HK-2 (cell line): ENCODE measurements at regions not wholly inside any gene's neighbourhood (a gene's known extent, or its start where the extent isn't known, plus 50 kb on each side); places are given as distances from the start of the nearest gene placed in this dataset.
"Not testable (repeated sequence)": the region's sequence is repeated elsewhere in the genome, so short reads cannot be mapped to it uniquely, and the experiment has no call there.

ENCODE experiments used
- DNase-seq: peaks from one replicate; pipeline ENCODE4 v3.0.0-alpha.2; 2018; ENCODE audit not compliant: unreplicated experiment

- DNase-seq, result no peak
These were observed 1620.9 kb downstream of the STIM2 start for GRCh38 chr4:28481565-28481964.

DNA sequence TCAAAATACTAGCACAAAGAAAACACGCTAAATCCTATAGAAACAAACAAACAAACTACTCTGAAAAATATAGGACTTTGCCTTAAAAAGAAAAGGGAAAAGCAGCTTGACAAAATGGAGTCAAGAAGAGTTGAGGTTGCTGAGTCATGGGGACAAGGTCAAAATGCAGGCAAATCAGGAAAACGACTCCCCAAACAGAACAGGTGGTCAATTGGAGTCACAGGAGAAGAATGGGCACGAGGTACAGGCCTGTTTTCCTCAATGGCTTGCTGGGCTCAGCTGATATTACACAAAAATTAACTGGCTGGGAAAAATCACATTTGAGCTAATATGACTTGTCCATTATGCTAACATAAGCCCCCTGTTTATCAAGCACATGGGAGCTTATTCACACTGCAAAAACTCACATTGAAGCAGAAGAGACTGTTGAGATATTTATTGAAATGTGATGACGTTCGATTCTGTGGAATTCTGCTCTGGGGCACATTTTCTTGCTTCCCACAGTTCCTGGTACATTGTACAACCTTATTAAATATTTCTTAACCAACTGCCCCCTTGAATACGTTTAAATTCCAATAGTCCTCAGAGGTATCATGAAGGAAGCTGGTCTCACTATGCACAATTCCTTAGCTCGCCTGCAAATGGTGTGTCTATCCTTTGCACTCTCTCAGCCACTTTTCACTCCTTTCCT lies 1622.1 kb downstream of the STIM2 start:
- DNase-seq, result no peak

DNA sequence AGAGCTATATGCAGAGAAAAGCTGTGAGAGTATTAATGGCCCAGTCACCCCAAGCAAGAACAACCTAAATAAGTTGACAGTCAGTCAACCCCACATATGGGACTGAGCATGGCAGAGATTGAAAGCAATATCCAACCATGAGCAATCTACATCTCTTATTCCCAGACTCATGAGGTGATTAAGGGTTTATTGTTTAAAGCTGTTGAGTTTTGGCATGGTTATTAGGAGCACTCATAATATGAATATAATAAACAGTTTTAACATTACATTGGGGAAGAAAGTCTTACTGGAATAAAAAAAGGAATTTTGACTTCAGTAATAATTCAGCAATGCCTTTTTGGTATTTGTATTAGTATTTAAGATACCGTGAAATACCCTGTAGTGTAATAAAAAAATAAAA lies 1627.4 kb downstream of the STIM2 start:
- no peak for DNase-seq

GRCh38 chr4:28490669-28491068 lies 1630.0 kb downstream of the STIM2 start:
- DNase-seq, result no peak

- no peak for DNase-seq
These were observed 1644.4 kb downstream of the STIM2 start for GRCh38 chr4:28505064-28505463.

GRCh38 chr4:28508636-28509035 lies 1648.0 kb downstream of the STIM2 start:
- no peak for DNase-seq

- not testable (repeated sequence) for DNase-seq
These were observed 1654.1 kb downstream of the STIM2 start for GRCh38 chr4:28514766-28515165.

GRCh38 chr4:28518561-28519165 lies 1658.0 kb downstream of the STIM2 start:
- no peak for DNase-seq

GRCh38 chr4:28523681-28524190 lies 1663.1 kb downstream of the STIM2 start:
- no peak for DNase-seq

DNA sequence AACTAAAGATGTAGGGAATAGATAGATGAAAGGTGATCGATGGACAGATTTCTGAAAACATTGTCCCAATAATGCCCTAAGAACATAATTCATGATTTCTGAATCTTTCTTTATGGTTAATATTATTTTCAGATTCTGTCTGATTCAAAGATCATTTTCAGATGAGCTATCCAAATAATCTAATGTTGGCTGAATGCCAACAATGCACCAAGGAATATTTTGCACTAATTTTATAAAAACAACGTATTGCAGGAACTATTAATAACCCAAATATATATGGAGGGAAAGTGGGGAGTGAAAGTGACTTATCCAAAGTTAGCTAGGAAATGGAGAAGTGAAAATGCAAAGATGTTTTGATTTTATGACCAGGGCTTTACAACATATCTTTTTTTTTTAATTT lies 1675.5 kb downstream of the STIM2 start:
- no peak for DNase-seq

- DNase-seq, result no peak
These were observed 1685.3 kb downstream of the STIM2 start for GRCh38 chr4:28545986-28546385.

DNA sequence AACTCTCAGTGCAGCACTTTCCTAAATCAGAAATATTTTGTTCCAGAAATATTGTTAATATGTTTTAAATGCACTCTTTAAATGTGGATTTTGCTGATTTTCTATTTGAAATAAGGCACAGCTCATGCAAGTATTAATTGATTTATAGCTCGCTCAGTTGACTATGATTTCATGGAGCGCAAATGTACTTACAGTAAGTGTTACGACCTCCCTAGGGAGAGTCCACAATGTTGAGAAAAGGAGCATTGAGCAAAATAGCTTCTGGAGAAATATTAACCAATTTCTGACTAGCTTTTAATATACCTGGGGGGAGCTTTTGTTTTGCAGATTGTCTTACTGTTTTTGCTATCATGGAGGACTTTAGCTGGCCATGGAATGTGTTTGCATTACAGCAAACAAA lies 1687.5 kb downstream of the STIM2 start:
- DNase-seq, result no peak

- DNase-seq, result no peak
These were observed 1688.0 kb downstream of the STIM2 start for GRCh38 chr4:28548594-28548993.

GRCh38 chr4:28555866-28556265 lies 1695.2 kb downstream of the STIM2 start:
- no peak for DNase-seq

DNA sequence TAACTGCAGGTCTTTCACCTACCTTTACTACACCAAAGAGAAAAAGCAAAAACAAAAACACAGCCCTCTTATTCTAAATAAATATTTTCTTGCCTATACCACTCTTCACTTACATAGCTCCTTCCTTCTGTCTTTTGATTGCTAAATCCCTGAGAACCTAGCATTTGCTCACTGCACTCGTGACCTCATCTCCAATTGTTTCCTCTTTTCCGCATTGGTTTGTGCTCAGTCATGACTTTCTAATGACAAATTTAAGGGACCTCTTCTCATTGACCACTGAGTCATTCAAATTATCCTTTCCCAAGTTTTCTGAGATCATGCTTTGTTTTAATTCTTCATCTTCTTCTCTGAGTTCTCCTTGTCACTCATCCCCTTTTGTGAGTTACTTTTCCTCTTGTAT lies 1697.1 kb downstream of the STIM2 start:
- no peak for DNase-seq

DNA sequence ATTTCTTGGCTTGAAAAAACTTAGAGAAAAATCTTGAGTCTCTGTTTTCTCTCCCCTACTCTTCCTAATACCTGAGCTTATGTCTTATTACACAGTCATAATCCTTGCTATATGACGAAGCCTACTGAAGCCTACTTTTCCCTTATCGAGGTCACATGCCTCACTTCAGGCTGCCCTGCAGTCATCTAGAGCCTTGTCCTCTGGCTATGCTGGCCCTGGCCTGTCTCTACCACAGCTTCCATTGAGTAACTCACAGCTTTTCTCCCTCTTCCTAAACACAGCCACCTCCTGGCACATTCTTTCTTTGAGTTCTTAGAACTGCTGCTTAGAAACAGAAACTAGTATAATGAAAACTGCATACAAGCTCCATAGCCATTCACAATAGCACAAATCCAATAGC lies 1698.3 kb downstream of the STIM2 start:
- no peak for DNase-seq

DNA sequence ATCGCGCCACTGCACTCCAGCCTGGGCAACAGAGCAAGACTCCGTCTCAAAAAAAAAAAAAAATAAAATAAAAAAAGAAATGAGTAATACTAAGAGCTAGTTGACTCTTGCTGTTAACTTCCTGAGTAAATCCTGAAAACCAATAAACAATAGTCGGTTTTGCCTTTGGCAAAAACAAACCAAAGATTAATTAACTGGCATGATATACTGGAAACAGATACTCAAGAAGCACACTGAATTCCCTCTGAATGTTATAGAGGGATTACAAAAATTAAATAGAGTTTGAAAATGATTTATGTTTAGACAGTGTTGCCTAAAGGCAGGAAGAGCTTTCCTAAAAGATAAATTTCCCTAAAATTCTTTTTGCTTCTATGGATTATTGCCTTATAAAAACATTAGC lies 1702.3 kb downstream of the STIM2 start:
- no peak for DNase-seq

GRCh38 chr4:28565396-28565795 lies 1704.8 kb downstream of the STIM2 start:
- no peak for DNase-seq

GRCh38 chr4:28600958-28601357 lies 1740.3 kb downstream of the STIM2 start:
- no peak for DNase-seq

DNA sequence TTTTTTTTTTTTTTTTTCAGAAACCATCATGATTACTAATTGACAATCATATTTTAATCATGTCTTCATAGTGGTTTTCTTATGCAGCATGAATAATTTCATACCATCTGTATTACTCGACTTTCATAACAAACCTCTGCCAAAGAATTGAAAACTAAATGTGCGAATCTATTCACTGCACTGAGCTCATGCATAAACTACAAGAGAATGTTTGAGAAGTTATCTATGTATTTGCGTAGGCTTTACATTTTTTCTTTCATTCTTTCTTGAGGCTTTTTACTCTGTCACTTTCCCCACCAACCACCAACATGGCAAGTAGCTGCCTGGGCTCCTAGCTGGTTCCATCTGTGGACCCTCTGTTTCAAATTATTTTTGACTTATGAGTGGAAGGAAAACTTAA lies 1761.0 kb downstream of the STIM2 start:
- DNase-seq, result no peak

GRCh38 chr4:28636971-28637370 lies 1776.3 kb downstream of the STIM2 start:
- DNase-seq, result no peak

GRCh38 chr4:28639747-28640146 lies 1779.1 kb downstream of the STIM2 start:
- DNase-seq, result no peak

- DNase-seq, result no peak
These were observed 1794.0 kb downstream of the STIM2 start for GRCh38 chr4:28654618-28655017.

GRCh38 chr4:28665306-28665705 lies 1804.7 kb downstream of the STIM2 start:
- no peak for DNase-seq
